ENCODE measurements at regions not wholly inside any gene's neighbourhood (a gene's known extent, or its start where the extent isn't known, plus 50 kb on each side); places are given as distances from the start of the nearest gene placed in this dataset.

DNA sequence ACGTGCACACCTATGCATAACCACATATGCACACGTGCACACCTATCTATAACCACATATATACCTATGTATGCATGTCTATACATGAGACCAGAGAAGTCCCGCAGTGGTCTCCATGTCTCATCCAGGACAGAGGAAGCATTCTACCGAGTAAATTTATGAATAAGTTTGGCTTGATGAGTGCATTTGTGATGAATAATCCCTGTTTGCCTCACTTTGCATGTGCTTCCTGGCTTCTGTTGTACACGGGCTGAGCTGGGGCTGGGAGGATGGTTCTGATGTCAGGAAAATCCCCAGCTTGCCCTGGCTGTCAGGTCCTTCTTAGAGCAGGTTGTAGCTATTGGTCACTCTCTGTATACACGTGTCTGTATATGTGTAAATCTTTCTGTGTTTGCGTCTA lies 157.6 kb upstream of the RPS6KA2 start:
- no peak for DNase-seq (ENCODE audit: low read depth)
- no peak overlapping the region for H3K4me3 ChIP-seq (ENCODE audit: low read depth, low read length)
- TF ChIP-seq, protein P1, sequence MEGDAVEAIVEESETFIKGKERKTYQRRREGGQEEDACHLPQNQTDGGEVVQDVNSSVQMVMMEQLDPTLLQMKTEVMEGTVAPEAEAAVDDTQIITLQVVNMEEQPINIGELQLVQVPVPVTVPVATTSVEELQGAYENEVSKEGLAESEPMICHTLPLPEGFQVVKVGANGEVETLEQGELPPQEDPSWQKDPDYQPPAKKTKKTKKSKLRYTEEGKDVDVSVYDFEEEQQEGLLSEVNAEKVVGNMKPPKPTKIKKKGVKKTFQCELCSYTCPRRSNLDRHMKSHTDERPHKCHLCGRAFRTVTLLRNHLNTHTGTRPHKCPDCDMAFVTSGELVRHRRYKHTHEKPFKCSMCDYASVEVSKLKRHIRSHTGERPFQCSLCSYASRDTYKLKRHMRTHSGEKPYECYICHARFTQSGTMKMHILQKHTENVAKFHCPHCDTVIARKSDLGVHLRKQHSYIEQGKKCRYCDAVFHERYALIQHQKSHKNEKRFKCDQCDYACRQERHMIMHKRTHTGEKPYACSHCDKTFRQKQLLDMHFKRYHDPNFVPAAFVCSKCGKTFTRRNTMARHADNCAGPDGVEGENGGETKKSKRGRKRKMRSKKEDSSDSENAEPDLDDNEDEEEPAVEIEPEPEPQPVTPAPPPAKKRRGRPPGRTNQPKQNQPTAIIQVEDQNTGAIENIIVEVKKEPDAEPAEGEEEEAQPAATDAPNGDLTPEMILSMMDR (IDR thresholded peaks at IDR 0.05; ENCODE audit: low read depth, low read length, missing control alignments): no peak

DNA sequence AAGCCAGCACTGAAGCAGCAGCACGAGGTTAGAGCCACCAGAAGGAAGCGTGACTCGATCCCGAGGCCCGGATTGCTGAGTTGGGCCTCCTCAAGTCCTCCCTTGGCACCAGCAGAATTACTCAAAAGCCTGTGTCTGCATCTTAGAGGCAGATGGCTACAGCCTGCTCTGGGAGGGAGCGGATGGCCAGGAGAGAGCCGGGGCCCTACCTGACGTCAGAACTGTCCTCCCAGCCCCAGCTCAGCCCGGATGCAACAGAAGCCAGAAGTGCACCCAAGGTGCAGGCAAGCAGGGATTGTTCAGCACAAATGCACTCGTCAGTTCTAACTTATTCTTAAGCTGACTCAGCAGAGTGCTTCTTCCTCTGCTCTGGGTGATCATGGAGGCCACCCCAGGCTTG lies 155.5 kb upstream of the RPS6KA2 start:
- DNase-seq (ENCODE audit: low read depth): no peak
- H3K4me3 ChIP-seq (ENCODE audit: low read depth, low read length): no peak overlapping the region
- TF ChIP-seq, protein P1 (IDR thresholded peaks at IDR 0.05; ENCODE audit: low read depth, low read length, missing control alignments): no peak

DNA sequence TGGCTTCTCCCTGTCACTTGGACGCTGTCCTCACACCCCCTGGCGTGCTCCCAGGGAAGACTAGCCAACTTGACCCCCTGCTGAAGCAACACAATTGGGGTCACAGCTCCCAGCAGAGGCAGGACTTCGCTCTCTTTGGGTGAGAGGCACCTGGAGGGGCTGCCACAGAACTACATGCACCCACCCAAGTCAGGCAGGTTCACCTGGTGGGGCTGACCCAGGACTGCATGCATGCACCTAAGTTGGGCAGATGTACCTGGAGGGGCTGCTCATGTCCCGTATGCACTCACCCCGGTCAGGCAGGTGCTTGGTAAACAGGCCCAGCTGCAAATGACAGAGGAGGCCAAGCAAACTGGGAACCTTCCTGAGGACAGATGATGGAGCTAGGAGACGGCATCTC lies 154.3 kb upstream of the RPS6KA2 start:
- DNase-seq (ENCODE audit: low read depth): no peak
- TF ChIP-seq, protein P1 (IDR thresholded peaks at IDR 0.05; ENCODE audit: low read depth, low read length, missing control alignments): no peak
- H3K4me3 ChIP-seq (ENCODE audit: low read depth, low read length): no peak overlapping the region

DNA sequence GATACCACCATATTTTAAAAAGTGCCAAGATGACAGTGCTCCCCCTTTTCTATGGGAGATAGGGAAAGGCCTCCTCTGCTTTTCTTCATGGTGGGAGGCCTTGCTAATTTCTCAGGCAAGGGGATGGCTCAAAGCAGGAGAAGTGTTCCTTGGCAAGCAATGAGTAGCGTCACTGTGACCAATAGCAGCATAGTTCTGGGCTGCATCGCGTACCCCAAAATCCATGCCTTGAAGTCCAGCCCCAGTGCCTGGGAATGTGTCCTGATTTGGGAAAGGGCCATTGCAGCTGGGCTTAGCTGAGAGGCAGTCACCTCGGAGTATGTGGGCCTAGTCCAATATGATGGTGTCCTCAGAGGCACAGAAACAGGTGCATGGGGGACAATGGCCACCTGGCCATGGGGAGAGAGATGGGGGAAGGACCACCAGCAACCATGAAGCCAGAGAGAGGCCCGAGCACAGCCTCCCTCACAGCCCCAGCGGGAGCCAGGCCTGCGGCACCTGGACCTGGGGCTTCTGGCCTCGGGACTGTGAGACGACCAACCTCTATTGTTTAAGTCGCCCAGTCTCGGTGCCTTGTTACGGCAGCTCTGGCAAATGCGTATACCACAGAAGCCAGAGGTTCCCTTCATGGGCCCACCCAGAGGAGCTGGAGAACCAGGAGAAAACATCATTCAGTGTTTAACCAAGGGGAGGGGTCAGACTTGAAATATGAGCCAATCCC lies 153.1 kb upstream of the RPS6KA2 start:
- TF ChIP-seq, protein P1 (IDR thresholded peaks at IDR 0.05; ENCODE audit: low read depth, low read length, missing control alignments): no peak
- DNase-seq (ENCODE audit: low read depth): no peak
- no peak overlapping the region for H3K4me3 ChIP-seq (ENCODE audit: low read depth, low read length)

DNA sequence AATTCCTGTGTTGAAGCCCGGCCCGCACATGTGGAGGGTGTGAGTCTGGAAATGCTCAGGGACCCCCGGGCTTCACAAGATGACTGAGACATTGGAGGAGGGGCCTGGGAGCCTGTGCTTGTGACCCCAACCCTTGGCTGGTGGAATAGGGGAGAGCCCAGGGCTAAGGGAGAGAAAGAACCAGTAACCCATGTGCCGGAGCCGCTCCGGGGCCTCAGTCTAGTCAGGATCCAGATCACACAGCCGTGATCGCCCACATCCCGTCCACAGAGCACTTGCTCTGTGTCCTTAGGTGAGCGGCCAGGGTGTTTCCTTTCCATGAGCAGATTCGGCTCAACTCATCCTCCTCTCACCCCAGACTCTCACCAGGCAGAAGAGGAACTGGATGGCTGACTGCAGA lies 152.3 kb upstream of the RPS6KA2 start:
- no peak for DNase-seq (ENCODE audit: low read depth)
- TF ChIP-seq, protein P1 (IDR thresholded peaks at IDR 0.05; ENCODE audit: low read depth, low read length, missing control alignments): no peak
- H3K4me3 ChIP-seq (ENCODE audit: low read depth, low read length): no peak overlapping the region

DNA sequence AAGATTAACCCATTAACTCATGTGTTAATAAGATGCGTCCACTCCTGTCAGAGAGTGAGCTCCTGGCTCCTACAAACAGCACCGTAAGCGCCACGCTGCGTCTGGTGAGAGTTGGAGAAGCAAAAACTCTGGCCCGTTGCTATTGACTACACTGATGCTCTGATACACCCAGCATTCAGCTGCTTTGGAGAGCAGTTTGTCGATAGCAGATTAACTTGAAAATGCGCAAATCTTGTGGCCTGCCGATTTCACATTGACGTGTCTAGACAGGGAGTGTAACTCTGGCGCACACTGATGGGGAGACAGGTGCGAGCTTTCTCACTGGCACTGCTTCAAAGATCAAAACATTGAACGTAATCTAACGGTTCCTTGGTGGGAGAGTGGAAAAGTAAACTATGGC lies 151.7 kb upstream of the RPS6KA2 start:
- DNase-seq (ENCODE audit: low read depth): no peak
- no peak overlapping the region for H3K4me3 ChIP-seq (ENCODE audit: low read depth, low read length)
- TF ChIP-seq, protein P1 (IDR thresholded peaks at IDR 0.05; ENCODE audit: low read depth, low read length, missing control alignments): no peak

DNA sequence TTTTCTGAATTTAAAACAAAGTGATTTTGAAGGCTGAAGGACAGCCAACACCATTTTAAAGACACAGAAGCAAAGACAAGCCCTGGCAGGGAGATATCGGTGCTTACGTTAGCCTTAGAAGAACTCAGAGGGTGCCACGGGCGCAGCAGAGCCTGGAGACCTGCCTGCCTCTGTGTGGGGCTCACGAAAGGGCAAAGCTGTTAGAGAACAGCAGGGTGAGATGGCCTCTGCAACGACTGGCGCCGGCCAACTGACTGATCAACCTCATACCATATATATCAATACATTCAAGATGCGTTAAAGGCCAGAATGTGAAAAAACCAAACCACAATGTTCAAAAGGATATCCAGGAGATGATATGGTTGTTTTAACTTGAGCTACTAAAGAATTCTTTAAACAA lies 151.0 kb upstream of the RPS6KA2 start:
- DNase-seq (ENCODE audit: low read depth): no peak
- TF ChIP-seq, protein P1 (IDR thresholded peaks at IDR 0.05; ENCODE audit: low read depth, low read length, missing control alignments): no peak
- H3K4me3 ChIP-seq (ENCODE audit: low read depth, low read length): no peak overlapping the region
